K562 (cell line): ENCODE measurements at regions not wholly inside any gene's neighbourhood (a gene's known extent, or its start where the extent isn't known, plus 50 kb on each side); places are given as distances from the start of the nearest gene placed in this dataset.

Experiments used
- ATAC-seq: fragments of 200-7000 bp; cut with Tn5 transposase; 3 replicates; pipeline ENCODE4 v1.9.1; 2020; ENCODE audit warnings: moderate library complexity
- BruUV-seq: library from RNA; stranded (reverse); fragments of 400-500 nt; replicated peaks from 2 replicates; lab custom pipeline; 2021; lab: Mats Ljungman, UMichigan
- CTCF ChIA-PET: fragments of 300-600 bp; formaldehyde crosslinking; extraction: SDS; loops from one replicate; lab custom pipeline; 2021; ENCODE audit warnings: low intra/inter-chr PET ratio; lab: Yijun Ruan, JAX
- POLR2A ChIA-PET: fragments of 300-600, 350-650 bp; sonication (Branson Sonifier 250); formaldehyde crosslinking; extraction: SDS; loops from one replicate; lab custom pipeline; 2021; ENCODE audit warnings: antibody characterized with exemption, inconsistent platforms; lab: Yijun Ruan, JAX
- DNase-seq, 4 experiments: peaks; one replicate each; pipeline versions ENCODE4 v3.0.0 to v3.0.0-alpha.2; 2011 to 2018; ENCODE audit warnings: low spot score in 3 of 4, mixed read lengths in 3 of 4; ENCODE audit errors: extremely low read depth in 1 of 4
- FAIRE-seq: peaks from 2 replicates; lab custom pipeline; 2011; peaks lifted over from hg19 to GRCh38; lab: Jason Lieb, UNC
- H2AFZ ChIP-seq: 2 replicates; pipeline ENCODE4 v1.6.0; 2011; ENCODE audit warnings: low read depth, low read length, control low read depth, inconsistent platforms
- H3K27ac ChIP-seq: fragments of 200-600 bp; 3 replicates; pipeline ENCODE4 v1.8.0; 2011; ENCODE audit warnings: low read depth, mild to moderate bottlenecking, control low read depth, inconsistent platforms, low read length, moderate library complexity, mixed read lengths; ENCODE audit errors: extremely low read depth
- H3K27me3 ChIP-seq, 2 experiments: fragments of 300-600 bp in 1 of 2; 2 replicates in 1 of 2; 3 replicates in 1 of 2; pipeline versions ENCODE4 v1.6.0 to v1.8.0; 2011; ENCODE audit warnings: inconsistent platforms in 2 of 2, low read length in 2 of 2, mild to moderate bottlenecking in 1 of 2, mixed read lengths in 1 of 2, moderate library complexity in 1 of 2; ENCODE audit not compliant: control insufficient read depth in 2 of 2, insufficient read depth in 2 of 2
- H3K36me3 ChIP-seq: fragments of 300-600 bp; 3 replicates; pipeline ENCODE4 v1.8.0; 2011; ENCODE audit warnings: mild to moderate bottlenecking, low read length, inconsistent platforms; ENCODE audit not compliant: control insufficient read depth, insufficient read depth
- H3K4me1 ChIP-seq, 2 experiments: fragments of 200-600 bp in 1 of 2; replicated peaks in 1 of 2; 2 replicates in 1 of 2; 3 replicates in 1 of 2; pipeline versions ENCODE4 v1.5.1 to v1.8.0; 2011; ENCODE audit warnings: inconsistent platforms in 2 of 2, low read length in 2 of 2, mild to moderate bottlenecking in 1 of 2, mixed read lengths in 1 of 2, moderate library complexity in 1 of 2; ENCODE audit not compliant: control insufficient read depth in 2 of 2, insufficient read depth in 2 of 2
- H3K4me2 ChIP-seq: 2 replicates; pipeline ENCODE4 v1.6.1; 2011; ENCODE audit warnings: low read length, control low read depth, inconsistent platforms, mixed read lengths; ENCODE audit not compliant: insufficient read depth
- H3K4me3 ChIP-seq: fragments of 200-600 bp; sonication (generic), shearing (Covaris generic); 2 replicates; pipeline ENCODE4 v1.5.1; 2016; ENCODE audit warnings: control low read depth, inconsistent platforms
- H3K79me2 ChIP-seq: fragments of 200-600 bp; 3 replicates; pipeline ENCODE4 v1.8.0; 2011; ENCODE audit warnings: low read length, inconsistent platforms; ENCODE audit not compliant: control insufficient read depth, insufficient read depth
- H3K9ac ChIP-seq, 2 experiments: 2 replicates each; pipeline versions ENCODE4 v1.6.0 to v1.6.1; 2011; ENCODE audit warnings: low read depth in 2 of 2, low read length in 2 of 2, control low read depth in 1 of 2, inconsistent platforms in 1 of 2, mild to moderate bottlenecking in 1 of 2, mixed read lengths in 1 of 2; ENCODE audit not compliant: insufficient read depth in 1 of 2
- H3K9me1 ChIP-seq: one replicate; pipeline ENCODE4 v1.6.0; 2011; ENCODE audit warnings: inconsistent platforms, mild to moderate bottlenecking, low read length, moderate library complexity; ENCODE audit not compliant: control insufficient read depth, insufficient read depth
- H3K9me3 ChIP-seq: replicated peaks from 2 replicates; pipeline ENCODE4 v1.5.1; 2011; ENCODE audit warnings: low read depth, low read length, inconsistent platforms; ENCODE audit not compliant: control insufficient read depth, insufficient read depth
- H4K20me1 ChIP-seq: replicated peaks from 2 replicates; pipeline ENCODE4 v1.6.1; 2011; ENCODE audit warnings: low read length, inconsistent platforms, mixed read lengths; ENCODE audit not compliant: control insufficient read depth, insufficient read depth
- FOSL1 ChIP-seq: fragments of 200-800 bp; sonication (Bioruptor generic); conservative IDR thresholded peaks from 2 replicates; pipeline ENCODE4 v1.6.1; 2016; ENCODE audit warnings: missing genetic modification characterization, missing compliant biosample characterization
- HDAC1 ChIP-seq, 2 experiments: fragments of 450-650 bp; IDR thresholded peaks; 2 replicates each; pipeline ENCODE4 v1.6.1; 2016 to 2017; ENCODE audit warnings: inconsistent platforms in 1 of 2, mild to moderate bottlenecking in 1 of 2, moderate library complexity in 1 of 2
- HMG20A ChIP-seq: fragments of 450-650 bp; formaldehyde crosslinking; conservative IDR thresholded peaks from 2 replicates; pipeline ENCODE4 v1.4.0; 2020; ENCODE audit warnings: mild to moderate bottlenecking, mixed read lengths
- KAT7 ChIP-seq: sonication (generic); formaldehyde crosslinking; IDR thresholded peaks from 2 replicates; pipeline ENCODE4 v1.8.0; 2022; ENCODE audit warnings: missing genetic modification reagents, mild to moderate bottlenecking, borderline replicate concordance
- KDM5B ChIP-seq: fragments of 200-600 bp; sonication (generic); IDR thresholded peaks from 2 replicates; pipeline ENCODE4 v1.6.1; 2012; ENCODE audit warnings: low read depth, mild to moderate bottlenecking, moderate library complexity, low read length, control low read depth, inconsistent platforms; ENCODE audit not compliant: insufficient replicate concordance
- MAFF ChIP-seq: IDR thresholded peaks from 2 replicates; pipeline ENCODE4 v1.6.1; 2012; ENCODE audit warnings: low read length, improper control_type of control experiment
- MEF2D ChIP-seq: conservative IDR thresholded peaks from 2 replicates; pipeline ENCODE4 v1.6.1; 2016; ENCODE audit warnings: low read depth, missing genetic modification characterization, missing compliant biosample characterization
- NEUROD1 ChIP-seq: fragments of 150-350 bp; IDR thresholded peaks from 2 replicates; pipeline ENCODE4 v1.6.1; 2014; ENCODE audit warnings: borderline replicate concordance, low read length, low read depth; ENCODE audit not compliant: partially characterized antibody
- SRSF1 ChIP-seq: fragments of 200-400 bp; formaldehyde crosslinking; IDR thresholded peaks from 2 replicates; pipeline ENCODE4 v1.6.1; 2017; ENCODE audit warnings: mild to moderate bottlenecking, low read depth, low read length, moderate library complexity
- ZKSCAN3 ChIP-seq: fragments of 250-450 bp; sonication (Bioruptor Pico); IDR thresholded peaks from 2 replicates; pipeline ENCODE4 v1.4.0; 2020
- ZNF224 ChIP-seq: sonication (generic); formaldehyde crosslinking; IDR thresholded peaks from 2 replicates; pipeline ENCODE4 v1.8.0; 2022; ENCODE audit warnings: mild to moderate bottlenecking, missing genetic modification reagents
- ZNF282 ChIP-seq: sonication (generic); formaldehyde crosslinking; IDR thresholded peaks from 2 replicates; pipeline ENCODE4 v1.8.1; 2023; ENCODE audit warnings: missing genetic modification reagents
- ZNF444 ChIP-seq: fragments of 250-450 bp; sonication (Bioruptor Pico); IDR thresholded peaks from 2 replicates; pipeline ENCODE4 v1.4.0; 2020; ENCODE audit warnings: mild to moderate bottlenecking, moderate library complexity
- WGBS: fragments of 100-300 bp; shearing (Covaris generic); methylation state at CpG from one replicate; pipeline ENCODE4 v1.1.6; 2016; ENCODE audit warnings: low coverage, mixed read lengths; ENCODE audit not compliant: insufficient coverage; ENCODE audit errors: missing lambda C conversion rate; 5-methylcytosine and 5-hydroxymethylcytosine counted together
- in situ Hi-C: fragments of 300-500 bp; cut with MboI; formaldehyde crosslinking; loops from 4 replicates; pipeline ENCODE4 v1.15.0; 2018; ENCODE audit warnings: inconsistent platforms, mixed read lengths
- intact Hi-C: fragments of 100-400 bp; cut with micrococcal nuclease; formaldehyde crosslinking; loops from 2 replicates; pipeline ENCODE4 v1.14.2; 2022
- TF ChIP-seq, protein P1 (sequence below): fragments of 250-450 bp; sonication (Bioruptor Pico); IDR thresholded peaks from 2 replicates; pipeline ENCODE4 v1.4.0; 2020; ENCODE audit warnings: mild to moderate bottlenecking

DNA sequence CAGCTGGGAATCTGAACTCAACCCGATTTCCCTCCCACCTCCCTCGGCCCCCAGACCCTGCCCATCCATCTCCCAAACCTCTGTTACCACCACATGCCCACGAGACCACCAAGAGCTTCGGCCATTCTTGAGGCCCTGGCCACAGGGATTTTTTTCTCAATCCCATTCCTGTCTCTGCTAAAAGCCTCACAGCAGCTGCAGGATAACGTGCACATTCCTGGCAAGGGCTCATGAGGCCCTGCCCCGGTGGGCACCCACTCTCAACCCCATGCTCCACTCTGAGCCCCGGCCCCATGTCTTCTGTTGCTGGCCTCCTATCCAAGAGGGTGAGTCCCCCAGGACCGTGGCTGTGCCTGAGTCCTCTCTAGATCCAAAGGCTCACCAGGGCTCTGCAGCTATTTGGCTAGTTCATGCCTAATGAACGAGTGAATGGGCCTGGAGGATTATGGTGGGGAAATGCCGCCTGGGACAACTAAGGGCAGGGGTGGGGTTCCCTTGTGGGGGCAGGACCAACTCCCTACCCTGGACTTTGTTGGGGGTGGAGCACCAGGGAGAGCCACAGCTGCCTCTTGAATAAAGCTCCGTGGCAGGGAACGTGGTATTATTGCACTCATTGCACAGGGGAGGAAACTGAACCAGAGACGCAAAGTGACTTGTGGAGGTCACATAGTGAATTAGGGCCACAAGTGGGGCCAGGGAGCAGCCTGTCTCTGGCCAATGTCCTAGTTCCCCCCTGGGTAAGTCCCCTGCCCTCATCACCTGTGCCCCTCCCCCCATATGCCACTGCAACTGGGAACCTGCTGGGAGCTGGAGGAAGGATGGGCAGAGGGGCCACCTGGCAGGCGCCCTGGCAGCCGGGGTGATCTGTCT, 113.8 kb upstream of the SMURF2 start:
- WGBS = 51% methylated on average over 13 of the region's 15 CpGs

More for the DNA sequence above, 113.8 kb upstream of the SMURF2 start:
- Histone ChIP-seq H3K27ac (no peak overlapping the region), H3K9ac (no peak overlapping the region), H3K27me3 (no peaks in the 10 kb centered on the region), H3K79me2 (no peaks in the 10 kb centered on the region), H3K36me3 (no peaks in the 10 kb centered on the region), H3K9me3 (peaks cover 3% of the 10 kb centered on the region; the same call in 1 of the 2 replicates), H3K4me2 (no peak overlapping the region), H4K20me1 (peaks cover 2% of the 10 kb centered on the region; the same call in 1 of the 2 replicates), H3K4me3 (no peak overlapping the region), H3K9me1 (no peaks in the 10 kb centered on the region), H2AFZ (no peak overlapping the region), H3K4me1 (peaks cover 0 to 22% of the 10 kb centered on the region in 2 experiments; a peak in 2 of 5 replicates)
- CTCF ChIA-PET = interaction anchor here (0.6 to 1.6 kb wide), 3 partner anchors 419 to 1388 kb away, joined by 3 to 9 read pairs (median 5); no protein-coding TSS in a partner anchor
- TF ChIP-seq NEUROD1 (no peak), HMG20A (no peak), KDM5B (no peak), HDAC1 (IDR thresholded peaks at IDR 0.05) (no peak), ZKSCAN3 (CRISPR knock-in tag) (no peak), KAT7 (CRISPR knock-in tag) (no peak), ZNF224 (CRISPR knock-in tag) (no peak), ZNF444 (CRISPR knock-in tag) (no peak), FOSL1 (tag) (no peak), MAFF (no peak), MEF2D (no peak), ZNF282 (no peak), SRSF1 (no peak)
- TF ChIP-seq, protein P1, sequence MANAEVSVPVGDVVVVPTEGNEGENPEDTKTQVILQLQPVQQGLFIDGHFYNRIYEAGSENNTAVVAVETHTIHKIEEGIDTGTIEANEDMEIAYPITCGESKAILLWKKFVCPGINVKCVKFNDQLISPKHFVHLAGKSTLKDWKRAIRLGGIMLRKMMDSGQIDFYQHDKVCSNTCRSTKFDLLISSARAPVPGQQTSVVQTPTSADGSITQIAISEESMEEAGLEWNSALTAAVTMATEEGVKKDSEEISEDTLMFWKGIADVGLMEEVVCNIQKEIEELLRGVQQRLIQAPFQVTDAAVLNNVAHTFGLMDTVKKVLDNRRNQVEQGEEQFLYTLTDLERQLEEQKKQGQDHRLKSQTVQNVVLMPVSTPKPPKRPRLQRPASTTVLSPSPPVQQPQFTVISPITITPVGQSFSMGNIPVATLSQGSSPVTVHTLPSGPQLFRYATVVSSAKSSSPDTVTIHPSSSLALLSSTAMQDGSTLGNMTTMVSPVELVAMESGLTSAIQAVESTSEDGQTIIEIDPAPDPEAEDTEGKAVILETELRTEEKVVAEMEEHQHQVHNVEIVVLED = no peak
- DNase-seq = no peak
- in situ Hi-C loops (no loop called here), intact Hi-C loops (loop anchor here (5.0 kb wide), 1 partner anchor 161 kb away; no protein-coding TSS in a partner anchor)
- no peak for ATAC-seq
- POLR2A ChIA-PET = no interaction called here
- BruUV-seq = no TSS peak
- FAIRE-seq = no peak
